Left lung (tissue), 4 donors: ENCODE measurements at regions not wholly inside any gene's neighbourhood (a gene's known extent, or its start where the extent isn't known, plus 50 kb on each side); places are given as distances from the start of the nearest gene placed in this dataset.

Source experiments
- ATAC-seq: fragments of 200-7000 bp; cut with Tn5 transposase; one replicate; pipeline ENCODE4 v1.9.1; 2020; ENCODE audit warnings: moderate library complexity
- DNase-seq, 4 donors: peaks; one replicate each; pipeline ENCODE4 v3.0.0-alpha.2; 2013 to 2020
- H3K27ac ChIP-seq, 2 donors: fragments of 200-600 bp; sonication (generic) in 1 of 2; one replicate each; pipeline versions ENCODE4 v1.5.0 to v1.8.0; 2020 to 2021
- H3K27me3 ChIP-seq, 2 donors: fragments of 200-600 bp; sonication (generic) in 1 of 2; one replicate each; pipeline versions ENCODE4 v1.5.0 to v1.8.0; 2020 to 2021
- H3K36me3 ChIP-seq, 2 donors: fragments of 200-600 bp; sonication (generic) in 1 of 2; one replicate each; pipeline versions ENCODE4 v1.5.0 to v1.8.0; 2020 to 2021
- H3K4me1 ChIP-seq, 2 donors: fragments of 200-600 bp; one replicate each; pipeline ENCODE4 v1.8.0; 2021
- H3K4me3 ChIP-seq, 2 donors: fragments of 200-600 bp; sonication (generic) in 1 of 2; one replicate each; pipeline versions ENCODE4 v1.5.0 to v1.8.0; 2020 to 2021; ENCODE audit warnings: mild to moderate bottlenecking in 1 of 2
- H3K9me3 ChIP-seq, 2 donors: fragments of 200-600 bp; sonication (generic) in 1 of 2; one replicate each; pipeline versions ENCODE4 v1.5.0 to v1.8.0; 2020 to 2021
- CTCF ChIP-seq, 2 donors: fragments of 200-600 bp; sonication (generic) in 1 of 2; IDR thresholded peaks; one replicate each; pipeline versions ENCODE4 v1.5.0 to v1.8.0; 2021; ENCODE audit warnings: antibody characterized with exemption in 2 of 2
- intact Hi-C, 2 donors: fragments of 100-400 bp; cut with DNase I; formaldehyde crosslinking; loops; one replicate each; pipeline versions ENCODE4 v1.11.2 to v1.14.2; 2022
- donor health status: DM: no; HTN: yes; CAD: no.
- donor health status: DM: no; HTN: no; CAD: no.

- no peaks in the 10 kb centered on the region for H3K36me3 ChIP-seq
- H3K4me3 ChIP-seq, result no peak overlapping the region
- no peaks in the 10 kb centered on the region for H3K9me3 ChIP-seq
- no peak for TF ChIP-seq CTCF (IDR thresholded peaks at IDR 0.05)
- ATAC-seq, result peak; percentile 11
- no peak for DNase-seq
- intact Hi-C loops, result no loop called here
- H3K27ac ChIP-seq, result no peak overlapping the region
- peaks cover 0 to 6% of the 10 kb centered on the region in 2 donors for H3K27me3 ChIP-seq
- H3K4me1 ChIP-seq, result peaks cover 0 to 8% of the 10 kb centered on the region in 2 donors
These were observed 110.9 kb upstream of the TPM1 start for GRCh38 chr15:62931650-62932049.

- ATAC-seq (no peak), DNase-seq (no peak)
- peaks cover 0 to 8% of the 10 kb centered on the region in 2 donors for H3K4me1 ChIP-seq
- H3K36me3 ChIP-seq, result no peaks in the 10 kb centered on the region
- no peak overlapping the region for H3K27ac ChIP-seq
- peaks cover 0 to 6% of the 10 kb centered on the region in 2 donors for H3K27me3 ChIP-seq
- intact Hi-C loops, result no loop called here
- no peak overlapping the region for H3K4me3 ChIP-seq
- H3K9me3 ChIP-seq, result no peaks in the 10 kb centered on the region
- no peak for TF ChIP-seq CTCF (IDR thresholded peaks at IDR 0.05)
These were observed 110.1 kb upstream of the TPM1 start for GRCh38 chr15:62932436-62932835.

- H3K36me3 ChIP-seq, result no peaks in the 10 kb centered on the region
- no peak for TF ChIP-seq CTCF (IDR thresholded peaks at IDR 0.05)
These were observed 109.2 kb upstream of the TPM1 start for GRCh38 chr15:62933386-62933785.

GRCh38 chr15:62934236-62934971 is 108.1 kb upstream of the TPM1 start:
- peaks cover 3 to 8% of the 10 kb centered on the region in 2 donors for H3K4me1 ChIP-seq
- peaks cover 0 to 6% of the 10 kb centered on the region in 2 donors for H3K27me3 ChIP-seq
- no peaks in the 10 kb centered on the region for H3K9me3 ChIP-seq
- no peak for DNase-seq
- intact Hi-C loops, result no loop called here
- no peak overlapping the region for H3K4me3 ChIP-seq
- TF ChIP-seq CTCF (IDR thresholded peaks at IDR 0.05), result no peak
- H3K27ac ChIP-seq, result no peak overlapping the region
- no peaks in the 10 kb centered on the region for H3K36me3 ChIP-seq
- no peak for ATAC-seq

More at GRCh38 chr15:62933386-62933785, 109.2 kb upstream of the TPM1 start:
- no peak for DNase-seq
- intact Hi-C loops, result no loop called here
- Histone ChIP-seq H3K9me3 (no peaks in the 10 kb centered on the region), H3K27me3 (peaks cover 0 to 6% of the 10 kb centered on the region in 2 donors), H3K4me1 (peaks cover 0 to 8% of the 10 kb centered on the region in 2 donors), H3K4me3 (no peak overlapping the region), H3K27ac (no peak overlapping the region)
- no peak for ATAC-seq

- no peak for ATAC-seq
- no peaks in the 10 kb centered on the region for H3K9me3 ChIP-seq
- TF ChIP-seq CTCF (IDR thresholded peaks at IDR 0.05), result no peak
These were observed 107.1 kb upstream of the TPM1 start for GRCh38 chr15:62935300-62936081.

More at GRCh38 chr15:62935300-62936081, 107.1 kb upstream of the TPM1 start:
- H3K36me3 ChIP-seq, result no peaks in the 10 kb centered on the region
- H3K4me3 ChIP-seq, result no peak overlapping the region
- intact Hi-C loops, result no loop called here
- peaks cover 0 to 6% of the 10 kb centered on the region in 2 donors for H3K27me3 ChIP-seq
- H3K27ac ChIP-seq, result no peak overlapping the region
- H3K4me1 ChIP-seq, result peaks cover 3 to 8% of the 10 kb centered on the region in 2 donors
- no peak for DNase-seq
